Thyroid gland (tissue), 4 donors: ENCODE measurements at regions not wholly inside any gene's neighbourhood (a gene's known extent, or its start where the extent isn't known, plus 50 kb on each side); places are given as distances from the start of the nearest gene placed in this dataset.

Experiments
- POLR2A ChIP-seq, 2 donors: fragments of 450-650 bp; IDR thresholded peaks; one replicate each; pipeline ENCODE4 v1.6.1; 2017; ENCODE audit warnings: antibody characterized with exemption in 2 of 2, mild to moderate bottlenecking in 2 of 2, moderate library complexity in 1 of 2
- TF ChIP-seq, protein P1 (sequence below), 6 experiments: fragments of 200-600 bp in 3 of 6; fragments of 450-650 bp in 3 of 6; sonication (generic) in 3 of 6; IDR thresholded peaks; one replicate each; pipeline ENCODE4 v1.5.1; 2016 to 2019; ENCODE audit warnings: antibody characterized with exemption in 6 of 6, mild to moderate bottlenecking in 2 of 6, inconsistent platforms in 1 of 6, moderate library complexity in 1 of 6

DNA sequence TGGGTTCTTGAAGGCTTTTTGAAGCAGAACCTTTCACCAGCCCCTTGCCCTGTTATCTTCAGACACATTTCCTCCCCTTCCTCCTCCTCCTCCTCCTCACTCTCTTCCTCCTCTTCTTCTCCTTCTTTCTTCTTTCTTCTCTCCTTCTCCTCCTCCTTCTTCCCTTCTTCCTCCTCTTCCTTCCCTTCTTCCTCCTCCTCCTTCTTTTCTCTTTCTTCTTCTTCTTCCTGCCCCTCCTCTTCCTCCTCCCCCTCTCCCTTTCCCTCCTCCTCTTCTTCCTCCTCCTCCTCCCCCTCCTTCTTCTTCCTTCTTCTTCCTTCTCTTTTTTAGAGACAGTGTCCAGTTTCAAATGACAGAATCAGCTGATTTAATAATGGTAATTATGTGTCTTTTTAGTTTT is 226.0 kb downstream of the DKK2 start:
- TF ChIP-seq, protein P1, sequence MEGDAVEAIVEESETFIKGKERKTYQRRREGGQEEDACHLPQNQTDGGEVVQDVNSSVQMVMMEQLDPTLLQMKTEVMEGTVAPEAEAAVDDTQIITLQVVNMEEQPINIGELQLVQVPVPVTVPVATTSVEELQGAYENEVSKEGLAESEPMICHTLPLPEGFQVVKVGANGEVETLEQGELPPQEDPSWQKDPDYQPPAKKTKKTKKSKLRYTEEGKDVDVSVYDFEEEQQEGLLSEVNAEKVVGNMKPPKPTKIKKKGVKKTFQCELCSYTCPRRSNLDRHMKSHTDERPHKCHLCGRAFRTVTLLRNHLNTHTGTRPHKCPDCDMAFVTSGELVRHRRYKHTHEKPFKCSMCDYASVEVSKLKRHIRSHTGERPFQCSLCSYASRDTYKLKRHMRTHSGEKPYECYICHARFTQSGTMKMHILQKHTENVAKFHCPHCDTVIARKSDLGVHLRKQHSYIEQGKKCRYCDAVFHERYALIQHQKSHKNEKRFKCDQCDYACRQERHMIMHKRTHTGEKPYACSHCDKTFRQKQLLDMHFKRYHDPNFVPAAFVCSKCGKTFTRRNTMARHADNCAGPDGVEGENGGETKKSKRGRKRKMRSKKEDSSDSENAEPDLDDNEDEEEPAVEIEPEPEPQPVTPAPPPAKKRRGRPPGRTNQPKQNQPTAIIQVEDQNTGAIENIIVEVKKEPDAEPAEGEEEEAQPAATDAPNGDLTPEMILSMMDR (IDR thresholded peaks at IDR 0.05): no peak
- TF ChIP-seq POLR2A (IDR thresholded peaks at IDR 0.05): no peak
